Testis (tissue), 2 donors: ENCODE measurements at regions not wholly inside any gene's neighbourhood (a gene's known extent, or its start where the extent isn't known, plus 50 kb on each side); places are given as distances from the start of the nearest gene placed in this dataset.

Experiments used
- DNase-seq: peaks from one replicate; pipeline ENCODE4 v3.0.0-alpha.2; 2019
- H3K27ac ChIP-seq, 2 donors: fragments of 200-600 bp; sonication (generic); one replicate each; pipeline ENCODE4 v1.5.1; 2019
- H3K27me3 ChIP-seq: fragments of 200-600 bp; sonication (generic); one replicate; pipeline ENCODE4 v1.5.1; 2019
- H3K36me3 ChIP-seq: fragments of 200-600 bp; sonication (generic); one replicate; pipeline ENCODE4 v1.5.1; 2017; ENCODE audit warnings: low read depth; ENCODE audit errors: missing control alignments
- H3K4me1 ChIP-seq: fragments of 200-600 bp; sonication (generic); one replicate; pipeline ENCODE4 v1.5.1; 2019
- H3K4me3 ChIP-seq, 2 donors: fragments of 200-600 bp; sonication (generic); one replicate each; pipeline ENCODE4 v1.5.1; 2017 to 2019
- H3K9me3 ChIP-seq: fragments of 200-600 bp; sonication (generic); one replicate; pipeline ENCODE4 v1.5.1; 2017
- CTCF ChIP-seq, 3 experiments: fragments of 450-650 bp in 2 of 3; fragments of 200-600 bp in 1 of 3; sonication (generic) in 1 of 3; IDR thresholded peaks; one replicate each; pipeline ENCODE4 v1.5.1; 2016 to 2019; ENCODE audit warnings: antibody characterized with exemption in 3 of 3, mild to moderate bottlenecking in 2 of 3, moderate library complexity in 1 of 3
- POLR2A ChIP-seq: fragments of 450-650 bp; IDR thresholded peaks from one replicate; pipeline ENCODE4 v1.6.1; 2017; ENCODE audit warnings: antibody characterized with exemption, mild to moderate bottlenecking, moderate library complexity
- WGBS, 2 donors: methylation state at CpG; one replicate each; pipeline ENCODE4 v1.1.5; 2018; 5-methylcytosine and 5-hydroxymethylcytosine counted together
- intact Hi-C: fragments of 100-400 bp; cut with DNase I; formaldehyde crosslinking; loops from one replicate; pipeline ENCODE4 v1.15.1; 2023; ENCODE audit warnings: low total_unique reads

GRCh38 chr14:98192946-98193345, 1079.1 kb downstream of the BCL11B start:
- intact Hi-C loops, result no loop called here
- Histone ChIP-seq H3K4me3 (no peak overlapping the region), H3K9me3 (no peaks in the 10 kb centered on the region), H3K27me3 (no peaks in the 10 kb centered on the region), H3K36me3 (no peaks in the 10 kb centered on the region), H3K4me1 (no peaks in the 10 kb centered on the region), H3K27ac (no peak overlapping the region)
- TF ChIP-seq POLR2A (no peak), CTCF (IDR thresholded peaks at IDR 0.05) (no peak)
- WGBS, 2 donors, result 98 to 100% methylated on average over 2 of the region's 2 CpGs
- DNase-seq, result no peak

DNA sequence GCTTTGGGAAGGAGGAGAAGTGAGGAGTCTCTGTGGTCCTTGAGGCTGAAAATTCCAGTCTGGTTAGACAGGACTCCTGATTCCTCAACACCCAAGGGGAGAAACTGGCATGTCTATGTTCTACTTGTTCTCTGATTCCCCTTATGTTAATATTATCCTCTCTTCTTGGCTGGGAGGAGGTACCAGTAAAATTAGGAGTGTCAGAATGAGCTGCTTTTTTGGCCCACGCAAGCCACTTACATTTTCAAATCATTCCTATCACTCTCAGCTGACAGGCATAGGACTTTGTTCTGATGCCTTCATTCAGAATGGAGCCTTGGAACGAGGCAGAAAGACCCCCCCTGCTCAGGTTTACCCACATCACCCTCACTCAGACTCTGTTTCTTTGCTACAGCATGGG, 1077.2 kb downstream of the BCL11B start:
- Histone ChIP-seq H3K27me3 (no peaks in the 10 kb centered on the region), H3K4me1 (no peaks in the 10 kb centered on the region), H3K9me3 (no peaks in the 10 kb centered on the region), H3K4me3 (no peak overlapping the region), H3K36me3 (no peaks in the 10 kb centered on the region), H3K27ac (no peak overlapping the region)
- 79 to 83% methylated on average over 2 of the region's 2 CpGs for WGBS, 2 donors
- TF ChIP-seq CTCF (IDR thresholded peaks at IDR 0.05), result no peak
- TF ChIP-seq POLR2A, result no peak
- intact Hi-C loops, result no loop called here
- no peak for DNase-seq

DNA sequence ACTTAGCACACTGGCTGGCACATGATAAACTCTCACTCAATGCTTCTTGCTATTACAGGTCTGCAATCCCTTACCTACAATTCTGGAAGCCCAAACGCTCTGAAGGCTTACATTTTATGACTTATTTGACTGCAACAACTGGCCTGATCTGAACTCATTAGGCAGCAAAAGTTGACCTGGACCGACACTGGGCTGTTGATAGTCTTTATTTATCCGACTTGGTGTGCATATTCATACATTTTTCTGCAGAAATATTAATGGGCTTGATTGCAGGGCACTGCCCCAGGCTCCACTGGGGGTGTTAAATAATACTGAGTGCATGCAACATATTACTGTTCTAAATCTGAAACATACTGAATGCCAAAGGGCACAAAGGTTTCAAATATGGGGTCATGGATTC, 1076.7 kb downstream of the BCL11B start:
- no peak for DNase-seq
- H3K27ac ChIP-seq, result no peak overlapping the region
- no peak overlapping the region for H3K4me3 ChIP-seq
- H3K27me3 ChIP-seq, result no peaks in the 10 kb centered on the region
- TF ChIP-seq POLR2A (no peak), CTCF (IDR thresholded peaks at IDR 0.05) (no peak)
- no peaks in the 10 kb centered on the region for H3K36me3 ChIP-seq
- WGBS, 2 donors, result 65 to 83% methylated on average over 3 of the region's 3 CpGs
- H3K4me1 ChIP-seq, result no peaks in the 10 kb centered on the region
- H3K9me3 ChIP-seq, result no peaks in the 10 kb centered on the region
- intact Hi-C loops, result no loop called here

DNA sequence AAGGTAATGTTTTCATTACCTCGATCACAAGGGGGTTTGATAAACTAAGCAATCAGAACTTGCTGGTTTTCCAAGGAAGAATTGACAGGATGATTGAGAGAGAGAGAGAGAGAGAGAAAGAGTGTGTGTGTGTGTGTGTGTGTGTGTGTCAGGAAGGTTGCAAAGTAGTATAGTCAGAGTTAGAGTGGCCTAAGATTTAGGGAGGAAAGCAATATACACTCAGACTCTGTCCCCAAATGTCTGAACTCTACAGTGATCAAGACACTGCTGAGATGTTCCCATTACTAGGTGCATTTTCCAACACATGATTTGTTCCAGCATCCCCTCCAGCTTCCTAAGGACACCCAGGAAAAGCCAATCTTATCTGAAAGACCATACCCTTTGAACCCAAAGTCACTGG, 1074.1 kb downstream of the BCL11B start:
- H3K9me3 ChIP-seq, result no peaks in the 10 kb centered on the region
- no peak overlapping the region for H3K27ac ChIP-seq
- no peaks in the 10 kb centered on the region for H3K4me1 ChIP-seq
- 71 to 93% methylated on average over 1 of the region's 1 CpG for WGBS, 2 donors
- no peak for DNase-seq
- intact Hi-C loops, result no loop called here
- no peaks in the 10 kb centered on the region for H3K36me3 ChIP-seq
- no peak overlapping the region for H3K4me3 ChIP-seq
- H3K27me3 ChIP-seq, result no peaks in the 10 kb centered on the region
- TF ChIP-seq POLR2A, result no peak
- TF ChIP-seq CTCF (IDR thresholded peaks at IDR 0.05), result no peak

DNA sequence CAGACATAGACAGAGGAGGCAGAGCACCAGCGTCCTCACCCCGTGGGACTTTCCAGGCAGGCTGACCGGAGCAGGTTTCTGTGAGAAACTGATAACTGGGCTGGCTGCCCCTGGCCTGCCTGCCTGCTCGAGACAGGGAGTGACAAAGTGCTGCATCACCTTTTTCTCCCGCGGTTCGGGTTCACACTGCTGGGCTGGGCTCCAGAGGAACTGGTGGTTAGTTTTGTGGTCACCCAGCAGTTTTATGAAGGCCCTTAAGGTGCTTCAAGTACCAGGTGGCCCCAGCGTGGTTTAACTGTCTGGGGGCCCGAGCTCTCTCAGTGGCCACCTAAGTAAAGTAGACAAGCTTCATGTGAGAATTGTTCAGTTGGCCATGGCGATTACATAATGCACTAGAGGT, 1073.6 kb downstream of the BCL11B start:
- no peaks in the 10 kb centered on the region for H3K9me3 ChIP-seq
- intact Hi-C loops, result no loop called here
- WGBS, 2 donors, result 61 to 66% methylated on average over 10 of the region's 10 CpGs
- H3K36me3 ChIP-seq, result no peaks in the 10 kb centered on the region
- no peak for TF ChIP-seq CTCF (IDR thresholded peaks at IDR 0.05)
- no peak for TF ChIP-seq POLR2A
- no peak for DNase-seq
- no peak overlapping the region for H3K4me3 ChIP-seq
- no peaks in the 10 kb centered on the region for H3K4me1 ChIP-seq
- H3K27me3 ChIP-seq, result no peaks in the 10 kb centered on the region
- no peak overlapping the region for H3K27ac ChIP-seq
